Right atrium auricular region (tissue), 2 donors: ENCODE measurements at regions not wholly inside any gene's neighbourhood (a gene's known extent, or its start where the extent isn't known, plus 50 kb on each side); places are given as distances from the start of the nearest gene placed in this dataset.

Source experiments
- DNase-seq: peaks from one replicate; pipeline ENCODE4 v3.0.0-alpha.2; 2019; ENCODE audit warnings: low spot score
- H3K27ac ChIP-seq, 2 donors: fragments of 200-600 bp; sonication (generic); 1 replicate in 1 of 2; 2 replicates in 1 of 2; pipeline ENCODE4 v1.5.1; 2016 to 2019
- H3K27me3 ChIP-seq, 2 donors: fragments of 200-600 bp; sonication (generic); one replicate each; pipeline versions ENCODE4 v1.5.1 to v1.6.0; 2017 to 2019
- H3K36me3 ChIP-seq: fragments of 200-600 bp; sonication (generic); one replicate; pipeline ENCODE4 v1.5.1; 2016
- H3K4me1 ChIP-seq, 2 donors: fragments of 200-600 bp; sonication (generic); one replicate each; pipeline versions ENCODE4 v1.5.1 to v1.6.0; 2017 to 2019
- H3K4me3 ChIP-seq, 2 donors: fragments of 200-600 bp; sonication (generic); 1 replicate in 1 of 2; 2 replicates in 1 of 2; pipeline ENCODE4 v1.5.1; 2017 to 2019; ENCODE audit warnings: mild to moderate bottlenecking in 1 of 2, moderate library complexity in 1 of 2
- H3K9me3 ChIP-seq, 2 donors: fragments of 200-600 bp; sonication (generic); one replicate each; pipeline ENCODE4 v1.5.1; 2019
- TF ChIP-seq, protein P1 (sequence below), 2 donors: fragments of 200-600 bp; sonication (generic); IDR thresholded peaks; one replicate each; pipeline ENCODE4 v1.5.1; 2019; ENCODE audit warnings: antibody characterized with exemption in 2 of 2

DNA sequence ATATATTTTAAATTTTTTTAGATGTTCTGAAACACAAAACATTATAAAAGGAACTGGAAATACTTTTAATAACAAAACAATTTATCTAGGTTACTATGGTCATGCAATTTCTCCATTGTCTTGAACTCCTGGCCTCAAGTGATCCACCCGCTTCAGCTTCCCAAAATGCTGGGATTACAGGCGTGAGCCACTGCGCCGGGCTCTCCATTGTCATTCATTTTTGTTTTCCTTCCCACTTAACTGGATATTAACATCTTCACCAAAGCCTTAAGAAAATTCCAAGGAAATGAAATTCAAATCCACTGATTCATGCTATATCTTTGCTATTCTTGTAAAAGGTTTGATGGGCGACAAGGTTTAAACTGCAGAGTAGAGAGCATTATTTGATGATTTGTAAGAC, 279.5 kb upstream of the PKN2 start:
- Histone ChIP-seq H3K4me3 (no peak overlapping the region), H3K36me3 (no peaks in the 10 kb centered on the region), H3K9me3 (peaks cover 0 to 11% of the 10 kb centered on the region in 2 donors), H3K27ac (no peak overlapping the region), H3K27me3 (no peaks in the 10 kb centered on the region), H3K4me1 (no peaks in the 10 kb centered on the region)
- DNase-seq: no peak
- TF ChIP-seq, protein P1, sequence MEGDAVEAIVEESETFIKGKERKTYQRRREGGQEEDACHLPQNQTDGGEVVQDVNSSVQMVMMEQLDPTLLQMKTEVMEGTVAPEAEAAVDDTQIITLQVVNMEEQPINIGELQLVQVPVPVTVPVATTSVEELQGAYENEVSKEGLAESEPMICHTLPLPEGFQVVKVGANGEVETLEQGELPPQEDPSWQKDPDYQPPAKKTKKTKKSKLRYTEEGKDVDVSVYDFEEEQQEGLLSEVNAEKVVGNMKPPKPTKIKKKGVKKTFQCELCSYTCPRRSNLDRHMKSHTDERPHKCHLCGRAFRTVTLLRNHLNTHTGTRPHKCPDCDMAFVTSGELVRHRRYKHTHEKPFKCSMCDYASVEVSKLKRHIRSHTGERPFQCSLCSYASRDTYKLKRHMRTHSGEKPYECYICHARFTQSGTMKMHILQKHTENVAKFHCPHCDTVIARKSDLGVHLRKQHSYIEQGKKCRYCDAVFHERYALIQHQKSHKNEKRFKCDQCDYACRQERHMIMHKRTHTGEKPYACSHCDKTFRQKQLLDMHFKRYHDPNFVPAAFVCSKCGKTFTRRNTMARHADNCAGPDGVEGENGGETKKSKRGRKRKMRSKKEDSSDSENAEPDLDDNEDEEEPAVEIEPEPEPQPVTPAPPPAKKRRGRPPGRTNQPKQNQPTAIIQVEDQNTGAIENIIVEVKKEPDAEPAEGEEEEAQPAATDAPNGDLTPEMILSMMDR (IDR thresholded peaks at IDR 0.05): no peak

DNA sequence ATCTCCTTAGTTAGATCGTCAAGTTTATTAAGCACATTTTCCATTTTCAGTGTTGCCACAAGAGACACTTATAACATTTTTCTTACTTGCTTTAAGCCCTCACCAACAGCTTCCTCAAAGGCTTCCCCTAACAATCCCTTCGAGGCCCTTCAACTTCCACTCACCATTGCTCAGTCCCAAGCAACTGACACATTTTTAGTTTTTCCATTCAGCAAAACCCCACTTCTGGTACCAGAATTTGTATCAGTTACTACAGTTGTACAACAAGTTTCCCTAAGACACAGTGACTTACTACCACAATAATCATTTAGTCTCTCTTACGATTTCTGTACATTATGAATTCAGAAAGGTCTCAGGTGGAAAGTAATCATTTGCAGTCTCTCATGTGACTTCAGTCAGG, 276.8 kb upstream of the PKN2 start:
- TF ChIP-seq, protein P1 (IDR thresholded peaks at IDR 0.05): no peak

DNA sequence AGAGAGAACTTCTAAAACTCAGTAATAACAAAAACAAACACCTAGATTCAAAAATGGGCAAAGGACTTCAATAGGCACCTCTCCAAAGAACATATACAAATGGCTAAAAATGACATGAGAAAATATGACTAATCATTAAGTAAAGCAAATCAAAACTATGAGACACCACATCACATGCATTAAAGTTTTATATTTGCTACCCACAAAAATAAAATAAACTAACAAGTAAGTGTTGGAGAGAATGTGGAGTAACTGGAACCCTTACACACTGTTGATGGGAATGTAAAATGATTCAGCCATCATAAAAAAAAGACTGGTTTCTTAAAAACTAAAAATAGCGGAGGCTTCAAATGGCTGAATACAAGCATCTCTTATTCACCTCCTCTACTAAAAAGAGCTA, 262.1 kb upstream of the PKN2 start:
- Histone ChIP-seq H3K4me3 (no peak overlapping the region), H3K27ac (no peak overlapping the region), H3K9me3 (peaks cover 0 to 52% of the 10 kb centered on the region in 2 donors), H3K27me3 (no peaks in the 10 kb centered on the region), H3K36me3 (no peaks in the 10 kb centered on the region), H3K4me1 (no peaks in the 10 kb centered on the region)
- DNase-seq: no peak
- TF ChIP-seq, protein P1 (IDR thresholded peaks at IDR 0.05): no peak

More for the DNA sequence above, 276.8 kb upstream of the PKN2 start:
- no peaks in the 10 kb centered on the region for H3K36me3 ChIP-seq
- H3K9me3 ChIP-seq: peaks cover 0 to 11% of the 10 kb centered on the region in 2 donors
- H3K4me3 ChIP-seq: no peak overlapping the region
- H3K4me1 ChIP-seq: no peaks in the 10 kb centered on the region
- no peak overlapping the region for H3K27ac ChIP-seq
- no peaks in the 10 kb centered on the region for H3K27me3 ChIP-seq
- no peak for DNase-seq

DNA sequence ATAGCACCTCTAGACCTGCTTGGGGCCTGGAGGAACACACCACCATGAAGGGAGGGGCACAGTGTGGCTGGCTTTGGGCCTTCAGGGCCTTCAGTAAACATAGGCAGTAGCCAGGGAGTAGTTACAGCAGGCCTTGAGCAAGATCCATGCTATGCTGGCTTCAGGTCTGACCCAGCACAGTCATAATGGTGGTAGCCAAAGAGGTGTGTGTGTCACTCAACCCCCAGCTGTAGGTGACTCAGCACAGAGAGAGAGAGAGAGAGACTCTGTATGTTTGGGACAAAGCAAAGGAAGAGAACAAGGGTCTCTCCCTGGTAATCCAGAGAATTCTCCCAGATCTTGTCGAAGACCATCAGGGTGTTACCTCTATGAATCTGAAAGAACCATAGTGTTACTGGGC, 250.5 kb upstream of the PKN2 start:
- Histone ChIP-seq H3K36me3 (no peaks in the 10 kb centered on the region), H3K4me3 (no peak overlapping the region), H3K9me3 (peaks cover 0 to 32% of the 10 kb centered on the region in 2 donors), H3K27me3 (no peaks in the 10 kb centered on the region), H3K4me1 (no peaks in the 10 kb centered on the region), H3K27ac (no peak overlapping the region)
- TF ChIP-seq, protein P1 (IDR thresholded peaks at IDR 0.05): no peak
- no peak for DNase-seq

DNA sequence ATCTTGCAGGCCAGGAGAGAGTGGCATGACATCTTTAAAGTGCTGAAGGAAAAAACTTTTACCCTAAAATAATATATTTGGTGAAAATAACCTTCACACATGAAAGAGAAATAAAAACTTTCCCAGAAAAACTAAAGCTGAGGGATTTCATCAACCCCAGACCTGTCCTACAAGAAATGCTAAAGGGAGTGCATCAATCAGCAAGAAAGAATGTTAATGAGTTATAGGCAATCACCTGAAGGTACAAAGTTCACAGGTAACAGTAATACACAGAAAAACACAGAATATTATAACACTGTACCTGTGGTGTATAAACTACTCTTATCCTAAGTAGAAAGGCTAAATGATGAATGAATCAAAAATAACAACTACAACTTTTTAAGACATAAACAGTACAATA, 249.2 kb upstream of the PKN2 start:
- H3K36me3 ChIP-seq: no peaks in the 10 kb centered on the region
- no peaks in the 10 kb centered on the region for H3K4me1 ChIP-seq
- peaks cover 0 to 37% of the 10 kb centered on the region in 2 donors for H3K9me3 ChIP-seq
- TF ChIP-seq, protein P1 (IDR thresholded peaks at IDR 0.05): no peak
- no peak for DNase-seq
- H3K27ac ChIP-seq: no peak overlapping the region
- H3K4me3 ChIP-seq: no peak overlapping the region
- H3K27me3 ChIP-seq: no peaks in the 10 kb centered on the region

DNA sequence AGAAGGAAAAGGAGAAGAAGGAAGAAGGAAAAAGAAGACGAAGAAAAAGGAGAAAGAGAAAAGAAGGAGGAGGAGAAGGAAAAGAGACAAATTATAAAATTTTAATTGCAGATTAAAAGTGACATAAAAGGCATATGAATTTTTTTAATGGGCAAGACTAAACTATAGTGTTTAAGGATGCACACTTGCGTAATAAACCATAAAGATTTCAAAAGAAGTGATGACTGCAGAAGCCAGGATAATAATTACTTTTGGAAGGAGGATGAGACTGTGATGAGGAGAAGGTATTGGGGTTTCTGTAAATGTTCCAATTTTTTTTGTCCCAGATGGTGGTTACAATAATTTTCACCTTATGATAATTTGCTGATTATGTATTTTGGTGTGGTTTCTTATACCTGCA, 243.1 kb upstream of the PKN2 start:
- TF ChIP-seq, protein P1 (IDR thresholded peaks at IDR 0.05): no peak
- Histone ChIP-seq H3K27me3 (no peaks in the 10 kb centered on the region), H3K9me3 (peaks cover 0 to 26% of the 10 kb centered on the region in 2 donors), H3K4me1 (no peaks in the 10 kb centered on the region), H3K36me3 (no peaks in the 10 kb centered on the region), H3K4me3 (no peak overlapping the region), H3K27ac (no peak overlapping the region)
- DNase-seq: no peak
